ENCODE measurements at regions not wholly inside any gene's neighbourhood (a gene's known extent, or its start where the extent isn't known, plus 50 kb on each side); places are given as distances from the start of the nearest gene placed in this dataset.

DNA sequence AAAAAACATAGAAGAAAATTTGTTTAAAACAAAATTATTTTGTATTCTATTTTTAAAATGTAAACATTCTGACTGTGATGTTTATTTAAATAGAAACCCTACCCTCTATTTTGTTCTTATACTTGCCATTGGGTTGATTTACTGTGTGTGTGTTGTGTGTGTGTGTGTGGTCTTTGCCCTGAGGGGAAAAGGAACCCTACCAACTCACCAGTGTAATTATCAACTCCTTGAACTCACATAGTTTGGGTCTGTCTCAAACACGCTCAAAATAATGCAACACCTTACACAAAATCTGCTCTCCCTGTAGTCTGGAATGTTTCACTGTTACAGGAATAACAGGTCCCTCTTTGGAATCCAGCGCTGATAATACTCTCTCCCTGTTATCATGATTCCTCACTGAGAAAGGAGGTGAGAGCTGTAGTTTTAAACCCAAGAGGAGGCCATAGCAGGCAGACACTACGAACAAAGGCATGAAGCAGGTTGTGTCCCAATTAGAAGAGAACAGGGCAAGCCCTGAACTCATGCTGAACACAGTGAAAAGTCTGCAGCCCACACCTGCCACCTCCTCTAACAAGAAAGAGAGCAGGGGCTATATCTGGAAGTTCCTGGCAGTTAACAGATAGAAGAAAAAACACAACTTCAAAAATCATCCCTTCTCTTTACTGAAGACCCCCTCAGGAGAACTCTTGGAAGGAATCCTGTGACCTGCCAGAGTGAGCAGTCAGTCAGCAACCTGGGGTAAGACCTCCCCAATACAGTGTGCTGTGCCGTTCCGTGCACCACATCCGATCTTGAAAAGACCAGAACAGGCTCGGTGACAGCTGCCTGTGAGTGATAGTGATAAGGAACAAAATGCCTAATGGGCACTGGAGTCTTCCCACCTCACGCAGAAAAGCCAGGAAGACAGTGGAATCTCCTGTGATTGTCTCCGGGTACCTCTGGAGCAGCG, 608.1 kb upstream of the ADAMTS16 start:
- TF ChIP-seq EP300 (IDR thresholded peaks at IDR 0.05): no peak
- TF ChIP-seq, protein P1, sequence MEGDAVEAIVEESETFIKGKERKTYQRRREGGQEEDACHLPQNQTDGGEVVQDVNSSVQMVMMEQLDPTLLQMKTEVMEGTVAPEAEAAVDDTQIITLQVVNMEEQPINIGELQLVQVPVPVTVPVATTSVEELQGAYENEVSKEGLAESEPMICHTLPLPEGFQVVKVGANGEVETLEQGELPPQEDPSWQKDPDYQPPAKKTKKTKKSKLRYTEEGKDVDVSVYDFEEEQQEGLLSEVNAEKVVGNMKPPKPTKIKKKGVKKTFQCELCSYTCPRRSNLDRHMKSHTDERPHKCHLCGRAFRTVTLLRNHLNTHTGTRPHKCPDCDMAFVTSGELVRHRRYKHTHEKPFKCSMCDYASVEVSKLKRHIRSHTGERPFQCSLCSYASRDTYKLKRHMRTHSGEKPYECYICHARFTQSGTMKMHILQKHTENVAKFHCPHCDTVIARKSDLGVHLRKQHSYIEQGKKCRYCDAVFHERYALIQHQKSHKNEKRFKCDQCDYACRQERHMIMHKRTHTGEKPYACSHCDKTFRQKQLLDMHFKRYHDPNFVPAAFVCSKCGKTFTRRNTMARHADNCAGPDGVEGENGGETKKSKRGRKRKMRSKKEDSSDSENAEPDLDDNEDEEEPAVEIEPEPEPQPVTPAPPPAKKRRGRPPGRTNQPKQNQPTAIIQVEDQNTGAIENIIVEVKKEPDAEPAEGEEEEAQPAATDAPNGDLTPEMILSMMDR (IDR thresholded peaks at IDR 0.05): no peak
